ENCODE measurements at regions not wholly inside any gene's neighbourhood (a gene's known extent, or its start where the extent isn't known, plus 50 kb on each side); places are given as distances from the start of the nearest gene placed in this dataset.

- TF ChIP-seq CTCF (IDR thresholded peaks at IDR 0.05; ENCODE audit: low read depth, low read length, poor library complexity, severe bottlenecking), result no peak
- no peak for TF ChIP-seq EZH2phosphoT487 (IDR thresholded peaks at IDR 0.05; ENCODE audit: borderline replicate concordance, low read length)
Measured at GRCh38 chr5:68547056-68547455, 331.5 kb downstream of the PIK3R1 start.

Data from DOHH2 (cell line).